ENCODE measurements at regions not wholly inside any gene's neighbourhood (a gene's known extent, or its start where the extent isn't known, plus 50 kb on each side); places are given as distances from the start of the nearest gene placed in this dataset.
"Not testable (repeated sequence)": the region's sequence is repeated elsewhere in the genome, so short reads cannot be mapped to it uniquely, and the experiment has no call there.

GRCh38 chr7:86987834-86988233 is 71.6 kb downstream of the ELAPOR2 start:
- TF ChIP-seq, protein P1, sequence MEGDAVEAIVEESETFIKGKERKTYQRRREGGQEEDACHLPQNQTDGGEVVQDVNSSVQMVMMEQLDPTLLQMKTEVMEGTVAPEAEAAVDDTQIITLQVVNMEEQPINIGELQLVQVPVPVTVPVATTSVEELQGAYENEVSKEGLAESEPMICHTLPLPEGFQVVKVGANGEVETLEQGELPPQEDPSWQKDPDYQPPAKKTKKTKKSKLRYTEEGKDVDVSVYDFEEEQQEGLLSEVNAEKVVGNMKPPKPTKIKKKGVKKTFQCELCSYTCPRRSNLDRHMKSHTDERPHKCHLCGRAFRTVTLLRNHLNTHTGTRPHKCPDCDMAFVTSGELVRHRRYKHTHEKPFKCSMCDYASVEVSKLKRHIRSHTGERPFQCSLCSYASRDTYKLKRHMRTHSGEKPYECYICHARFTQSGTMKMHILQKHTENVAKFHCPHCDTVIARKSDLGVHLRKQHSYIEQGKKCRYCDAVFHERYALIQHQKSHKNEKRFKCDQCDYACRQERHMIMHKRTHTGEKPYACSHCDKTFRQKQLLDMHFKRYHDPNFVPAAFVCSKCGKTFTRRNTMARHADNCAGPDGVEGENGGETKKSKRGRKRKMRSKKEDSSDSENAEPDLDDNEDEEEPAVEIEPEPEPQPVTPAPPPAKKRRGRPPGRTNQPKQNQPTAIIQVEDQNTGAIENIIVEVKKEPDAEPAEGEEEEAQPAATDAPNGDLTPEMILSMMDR (IDR thresholded peaks at IDR 0.05): not testable (repeated sequence)
- TF ChIP-seq POLR2A (IDR thresholded peaks at IDR 0.05): not testable (repeated sequence)

Data from heart left ventricle (tissue), 13 donors.